Activated CD4-positive, alpha-beta T cell treated with anti-CD3 and anti-CD28 coated beads, Interleukin-2, amount 10 ng/mL, durations not matched to agents 7 days and 5 days (primary cell): ENCODE measurements at regions not wholly inside any gene's neighbourhood (a gene's known extent, or its start where the extent isn't known, plus 50 kb on each side); places are given as distances from the start of the nearest gene placed in this dataset.

Experiments
- CTCF ChIA-PET: fragments of 350-600 bp; sonication (Branson Sonifier 250); formaldehyde crosslinking; loops from one replicate; lab custom pipeline; 2021; ENCODE audit warnings: antibody characterized with exemption; lab: Charles Lee
- POLR2A ChIA-PET: fragments of 350-600 bp; sonication (Branson Sonifier 250); formaldehyde crosslinking; loops from one replicate; lab custom pipeline; 2021; ENCODE audit warnings: antibody characterized with exemption; lab: Charles Lee
- DNase-seq: peaks from one replicate; pipeline ENCODE4 v3.0.0-alpha.2; 2020
- H3K27ac Mint-ChIP-seq: one replicate; pipeline ENCODE4 v1.8.0; 2021; ENCODE audit warnings: mild to moderate bottlenecking, moderate library complexity, mixed read lengths
- H3K27me3 Mint-ChIP-seq: one replicate; pipeline ENCODE4 v1.8.0; 2021; ENCODE audit warnings: mixed read lengths
- H3K36me3 Mint-ChIP-seq: one replicate; pipeline ENCODE4 v1.8.0; 2021; ENCODE audit warnings: low read depth, mixed read lengths
- H3K4me1 Mint-ChIP-seq: one replicate; pipeline ENCODE4 v1.8.0; 2021; ENCODE audit warnings: mixed read lengths
- H3K4me3 Mint-ChIP-seq: one replicate; pipeline ENCODE4 v1.8.0; 2021; ENCODE audit warnings: mild to moderate bottlenecking, moderate library complexity, mixed read lengths
- H3K9me3 Mint-ChIP-seq: one replicate; pipeline ENCODE4 v1.8.0; 2021; ENCODE audit warnings: mixed read lengths

DNA sequence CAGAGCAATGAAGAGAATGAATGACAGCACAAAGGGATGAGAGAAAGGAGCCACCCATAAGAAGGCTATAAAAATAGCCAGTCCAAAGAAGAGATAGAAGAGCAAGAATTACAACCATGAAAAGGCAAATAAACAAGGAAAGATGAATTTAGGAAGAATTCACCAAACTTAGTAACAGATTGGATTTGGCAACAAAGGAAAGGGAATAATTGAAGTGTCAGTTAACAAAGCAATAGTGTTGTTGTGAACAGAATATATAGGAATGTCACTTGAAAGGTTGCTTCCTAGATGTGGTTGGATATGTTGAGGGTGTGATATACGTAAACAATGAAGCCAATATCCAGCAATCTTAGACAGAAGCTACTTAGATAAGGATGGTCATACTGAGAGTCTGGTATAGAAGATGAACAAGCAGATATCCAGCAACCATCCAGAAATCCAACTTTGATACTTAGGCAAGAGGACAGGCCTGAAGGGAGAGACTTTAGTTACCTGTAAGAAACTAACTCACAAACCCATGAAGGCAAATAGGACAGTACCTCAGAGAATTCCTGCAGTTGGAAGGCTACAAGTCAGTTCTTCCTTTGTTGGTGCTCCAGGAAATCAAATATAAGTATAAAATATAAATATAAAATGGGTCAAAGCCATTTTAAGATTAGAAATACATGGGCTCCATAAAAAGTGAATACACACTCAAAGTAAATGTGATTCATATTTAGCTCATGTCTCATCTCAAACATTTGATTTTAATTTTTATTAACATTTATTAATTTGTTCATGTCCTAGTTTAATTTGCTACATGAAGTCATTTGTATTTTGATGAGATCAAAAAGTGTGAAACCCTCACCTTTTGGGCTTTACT is 106.5 kb downstream of the HFE start:
- peak overlapping the region; percentile 2 for H3K4me3 Mint-ChIP-seq
- H3K36me3 Mint-ChIP-seq: peaks cover 35% of the 10 kb centered on the region
- no peaks in the 10 kb centered on the region for H3K9me3 Mint-ChIP-seq
- peak overlapping the region; percentile 98 for H3K27ac Mint-ChIP-seq
- H3K27me3 Mint-ChIP-seq: no peaks in the 10 kb centered on the region
- CTCF ChIA-PET: interaction anchor here (1.4 to 2.3 kb wide), 3 partner anchors 10 to 69 kb away, joined by 6 to 8 read pairs (median 6); a partner anchor contains a TSS
- POLR2A ChIA-PET: interaction anchor here (0.6 to 1.0 kb wide), 4 partner anchors 10 to 1645 kb away, joined by 3 to 6 read pairs (median 5); a partner anchor contains a TSS
- H3K4me1 Mint-ChIP-seq: peaks cover 41% of the 10 kb centered on the region
- no peak for DNase-seq

DNA sequence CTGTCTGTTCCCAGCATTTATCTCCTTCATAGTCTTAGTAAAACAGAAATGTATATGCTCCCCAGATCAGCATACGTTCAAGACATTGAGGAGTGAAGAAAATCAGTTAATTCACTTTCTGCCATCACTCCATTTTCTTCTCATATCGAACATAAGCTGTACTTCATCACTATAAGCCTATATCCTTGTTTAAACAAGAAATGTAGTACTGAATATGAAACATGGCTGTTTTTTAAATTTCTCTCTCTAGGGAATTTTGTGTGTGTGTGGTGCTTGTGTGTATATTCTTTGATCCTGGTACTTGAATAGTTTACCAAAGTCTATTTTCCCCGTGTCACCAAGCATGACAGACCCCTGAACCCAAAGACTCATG is 107.1 kb downstream of the HFE start:
- H3K4me1 Mint-ChIP-seq: peaks cover 36% of the 10 kb centered on the region

DNA sequence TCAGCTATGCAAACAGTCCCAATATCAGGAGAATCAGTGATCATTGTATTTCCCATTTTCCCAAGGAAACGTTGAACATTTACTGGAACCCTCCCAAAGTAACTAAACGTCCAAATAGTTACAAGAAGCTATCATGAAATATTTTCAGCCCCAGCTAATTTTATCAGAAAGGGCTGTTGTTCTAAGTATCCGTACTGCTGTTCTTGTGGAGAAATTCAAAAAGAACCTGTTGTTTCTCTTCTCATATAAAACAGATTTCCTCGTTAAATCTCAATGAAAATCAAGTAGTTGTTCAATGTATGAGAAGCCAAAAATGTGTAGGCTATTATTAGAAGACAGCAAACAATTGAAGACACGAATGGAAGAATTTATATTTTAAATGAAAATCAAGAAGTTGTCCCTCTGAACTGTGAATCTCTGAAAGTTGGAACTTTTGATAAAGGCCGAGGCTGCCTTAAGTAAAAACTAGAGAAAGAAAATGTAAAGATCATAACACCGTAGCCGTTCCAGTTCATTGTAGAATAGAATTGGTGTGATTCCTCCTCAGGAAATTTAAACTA is 107.7 kb downstream of the HFE start:
- DNase-seq: no peak
- Mint-ChIP-seq H3K27ac (peak overlapping the region; percentile 98), H3K4me3 (peak overlapping the region; percentile 99), H3K27me3 (no peaks in the 10 kb centered on the region), H3K4me1 (peaks cover 31% of the 10 kb centered on the region), H3K9me3 (no peaks in the 10 kb centered on the region), H3K36me3 (peaks cover 39% of the 10 kb centered on the region)
- ChIA-PET CTCF (interaction anchor here (1.0 to 6.0 kb wide), 8 partner anchors 9 to 163 kb away, joined by 4 to 59 read pairs (median 7); a partner anchor contains a TSS), POLR2A (interaction anchor here (1.0 to 6.5 kb wide), 14 partner anchors 10 to 1671 kb away, joined by 3 to 205 read pairs (median 38); a partner anchor contains a TSS)

More for the DNA sequence above, 107.1 kb downstream of the HFE start:
- ChIA-PET CTCF (interaction anchor here (1.2 to 6.0 kb wide), 6 partner anchors 9 to 70 kb away, joined by 6 to 59 read pairs (median 7); a partner anchor contains a TSS), POLR2A (interaction anchor here (1.0 to 6.5 kb wide), 7 partner anchors 11 to 1672 kb away, joined by 3 to 205 read pairs (median 9); a partner anchor contains a TSS)
- no peak for DNase-seq
- Mint-ChIP-seq H3K36me3 (peaks cover 39% of the 10 kb centered on the region), H3K9me3 (no peaks in the 10 kb centered on the region), H3K4me3 (peak overlapping the region; percentile 99), H3K27ac (peak overlapping the region; percentile 98), H3K27me3 (no peaks in the 10 kb centered on the region)

DNA sequence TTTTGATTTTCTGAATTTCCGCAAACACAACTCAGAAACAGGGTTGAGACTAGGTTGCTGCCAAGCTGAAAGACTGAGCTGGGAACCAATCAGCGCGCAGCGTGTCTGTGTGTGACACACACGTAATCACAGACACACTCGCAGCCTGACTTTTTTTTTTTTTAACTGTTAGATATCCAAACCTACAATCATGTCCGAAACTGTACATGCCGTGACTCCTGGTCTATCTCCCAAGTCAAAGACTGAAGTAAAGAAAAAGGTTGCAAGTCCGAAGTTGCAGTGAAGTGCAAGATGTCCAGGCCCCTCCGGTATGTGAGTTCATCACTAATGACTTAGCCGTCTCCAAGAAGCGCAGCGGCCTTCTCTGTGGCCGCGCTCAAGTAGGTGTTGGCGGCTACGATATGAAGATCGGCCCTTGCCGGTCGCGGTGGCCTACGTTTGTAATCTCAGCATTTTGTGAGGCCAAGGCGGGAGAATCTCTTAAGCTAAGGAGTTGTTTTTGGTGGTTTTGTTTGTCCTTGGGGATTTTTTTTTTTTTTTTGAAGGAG is 108.2 kb downstream of the HFE start:
- peaks cover 33% of the 10 kb centered on the region for H3K4me1 Mint-ChIP-seq
- ChIA-PET POLR2A (interaction anchor here (0.6 to 6.5 kb wide), 20 partner anchors 10 to 1698 kb away, joined by 3 to 205 read pairs (median 20); a partner anchor contains a TSS), CTCF (interaction anchor here (1.0 to 6.0 kb wide), 7 partner anchors 10 to 164 kb away, joined by 4 to 59 read pairs (median 8); a partner anchor contains a TSS)
- peaks cover 39% of the 10 kb centered on the region for H3K36me3 Mint-ChIP-seq
- H3K27ac Mint-ChIP-seq: peak overlapping the region; percentile 98
- no peaks in the 10 kb centered on the region for H3K27me3 Mint-ChIP-seq
- peak; percentile 93 for DNase-seq
- no peaks in the 10 kb centered on the region for H3K9me3 Mint-ChIP-seq
- peak overlapping the region; percentile 99 for H3K4me3 Mint-ChIP-seq

GRCh38 chr6:26195924-26196845 is 109.0 kb downstream of the HFE start:
- Mint-ChIP-seq H3K9me3 (no peaks in the 10 kb centered on the region), H3K4me3 (peak overlapping the region; percentile 99), H3K27ac (peak overlapping the region; percentile 98), H3K27me3 (no peaks in the 10 kb centered on the region), H3K4me1 (peaks cover 38% of the 10 kb centered on the region), H3K36me3 (peaks cover 39% of the 10 kb centered on the region)
- POLR2A ChIA-PET: interaction anchor here (0.5 to 6.5 kb wide), 26 partner anchors 8 to 1697 kb away, joined by 3 to 205 read pairs (median 7); partner anchors contain the start of gene HMGN4
- CTCF ChIA-PET: interaction anchor here (0.6 to 6.0 kb wide), 10 partner anchors 10 to 164 kb away, joined by 3 to 59 read pairs (median 6); a partner anchor contains a TSS
- peak; percentile 59 for DNase-seq

- H3K4me3 Mint-ChIP-seq: peak overlapping the region; percentile 99
- ChIA-PET POLR2A (interaction anchor here (0.5 to 6.5 kb wide), 31 partner anchors 9 to 1696 kb away, joined by 3 to 205 read pairs (median 5); partner anchors contain the start of gene HMGN4), CTCF (interaction anchor here (0.7 to 6.0 kb wide), 13 partner anchors 11 to 1668 kb away, joined by 3 to 59 read pairs (median 6); a partner anchor contains a TSS)
- no peaks in the 10 kb centered on the region for H3K27me3 Mint-ChIP-seq
- peak overlapping the region; percentile 98 for H3K27ac Mint-ChIP-seq
- DNase-seq: peak; percentile 91
- H3K4me1 Mint-ChIP-seq: peaks cover 44% of the 10 kb centered on the region
- H3K36me3 Mint-ChIP-seq: peaks cover 39% of the 10 kb centered on the region
- H3K9me3 Mint-ChIP-seq: no peaks in the 10 kb centered on the region
Observed at GRCh38 chr6:26196846-26197635, 109.8 kb downstream of the HFE start.

DNA sequence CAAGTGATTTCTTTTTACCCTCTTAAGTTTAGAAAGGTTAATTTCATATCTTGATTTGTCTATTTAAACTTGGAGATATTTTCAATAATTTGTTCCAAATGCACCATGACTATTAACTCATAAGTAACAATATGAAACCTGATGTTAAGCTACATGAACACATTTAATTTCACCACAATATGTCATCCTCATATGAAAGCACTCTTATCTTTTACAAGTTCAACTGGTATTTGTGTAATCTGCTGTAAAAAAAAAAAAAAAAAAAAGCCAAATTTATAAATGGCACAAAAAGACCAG is 110.4 kb downstream of the HFE start:
- Mint-ChIP-seq H3K27me3 (no peaks in the 10 kb centered on the region), H3K27ac (peak overlapping the region; percentile 98), H3K4me1 (peaks cover 43% of the 10 kb centered on the region), H3K36me3 (peaks cover 39% of the 10 kb centered on the region), H3K9me3 (no peaks in the 10 kb centered on the region), H3K4me3 (peak overlapping the region; percentile 99)
- CTCF ChIA-PET: interaction anchor here (0.6 to 6.0 kb wide), 13 partner anchors 12 to 1668 kb away, joined by 3 to 59 read pairs (median 6); a partner anchor contains a TSS
- no peak for DNase-seq
- POLR2A ChIA-PET: interaction anchor here (0.6 to 6.5 kb wide), 27 partner anchors 9 to 1693 kb away, joined by 3 to 205 read pairs (median 16); a partner anchor contains a TSS

- H3K27ac Mint-ChIP-seq: peak overlapping the region; percentile 98
- ChIA-PET CTCF (interaction anchor here (0.6 to 6.0 kb wide), 12 partner anchors 11 to 1667 kb away, joined by 3 to 59 read pairs (median 8); a partner anchor contains a TSS), POLR2A (interaction anchor here (0.6 to 6.5 kb wide), 24 partner anchors 10 to 1692 kb away, joined by 3 to 205 read pairs (median 24); a partner anchor contains a TSS)
- H3K36me3 Mint-ChIP-seq: peaks cover 35% of the 10 kb centered on the region
- no peaks in the 10 kb centered on the region for H3K27me3 Mint-ChIP-seq
- peak overlapping the region; percentile 99 for H3K4me3 Mint-ChIP-seq
- DNase-seq: peak; percentile 67
- H3K9me3 Mint-ChIP-seq: no peaks in the 10 kb centered on the region
- H3K4me1 Mint-ChIP-seq: peaks cover 39% of the 10 kb centered on the region
Observed at GRCh38 chr6:26197933-26198721, 110.9 kb downstream of the HFE start.

DNA sequence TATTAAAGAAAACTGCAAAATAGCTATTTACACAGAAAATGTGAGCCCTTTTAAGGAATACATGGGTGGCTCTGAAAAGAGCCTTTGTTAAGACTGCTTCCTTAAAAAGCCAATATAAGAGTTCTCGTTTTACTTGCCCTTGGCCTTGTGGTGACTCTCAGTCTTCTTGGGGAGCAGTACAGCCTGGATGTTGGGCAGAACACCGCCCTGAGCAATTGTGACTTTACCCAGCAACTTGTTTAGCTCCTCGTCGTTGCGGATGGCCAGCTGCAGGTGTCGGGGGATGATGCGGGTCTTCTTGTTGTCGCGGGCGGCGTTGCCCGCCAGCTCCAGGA is 111.5 kb downstream of the HFE start:
- Mint-ChIP-seq H3K36me3 (peaks cover 32% of the 10 kb centered on the region), H3K4me1 (peaks cover 38% of the 10 kb centered on the region), H3K27ac (peak overlapping the region; percentile 98), H3K4me3 (peak overlapping the region; percentile 99), H3K9me3 (no peaks in the 10 kb centered on the region), H3K27me3 (no peaks in the 10 kb centered on the region)
- CTCF ChIA-PET: interaction anchor here (1.2 to 6.0 kb wide), 10 partner anchors 11 to 173 kb away, joined by 3 to 59 read pairs (median 11); a partner anchor contains a TSS
- POLR2A ChIA-PET: interaction anchor here (1.1 to 6.5 kb wide), 20 partner anchors 10 to 1692 kb away, joined by 3 to 205 read pairs (median 38); a partner anchor contains a TSS
- no peak for DNase-seq
